ENCODE measurements at regions not wholly inside any gene's neighbourhood (a gene's known extent, or its start where the extent isn't known, plus 50 kb on each side); places are given as distances from the start of the nearest gene placed in this dataset.
"Not testable (repeated sequence)": the region's sequence is repeated elsewhere in the genome, so short reads cannot be mapped to it uniquely, and the experiment has no call there.

DNA sequence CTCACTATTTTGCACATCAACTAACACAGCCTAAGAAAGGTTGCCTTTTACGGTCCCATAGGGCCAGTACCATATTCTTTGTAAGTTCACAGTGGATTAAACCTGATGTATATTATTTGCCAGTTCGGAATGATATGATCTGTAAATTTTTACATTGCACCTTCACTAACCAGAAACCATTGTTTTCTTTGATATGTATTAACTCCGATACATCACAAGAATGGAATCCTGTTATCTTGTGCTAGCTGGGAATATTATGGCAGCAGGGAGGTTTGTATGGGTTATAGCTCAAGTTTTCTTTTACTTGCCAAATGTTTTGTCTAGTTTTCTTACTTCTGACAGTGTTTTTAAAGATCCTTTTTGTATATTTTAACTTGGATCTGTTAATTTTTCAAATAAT lies 51.4 kb upstream of the S1PR1 start:
- DNase-seq (ENCODE audit: low read depth in 2 of 2), result no peak

- no peak for DNase-seq (ENCODE audit: low read depth in 2 of 2)
Measured at GRCh38 chr1:101183388-101183699, 53.5 kb upstream of the S1PR1 start.

GRCh38 chr1:101182627-101183387 lies 54.0 kb upstream of the S1PR1 start:
- no peak for DNase-seq (ENCODE audit: low read depth in 2 of 2)

DNA sequence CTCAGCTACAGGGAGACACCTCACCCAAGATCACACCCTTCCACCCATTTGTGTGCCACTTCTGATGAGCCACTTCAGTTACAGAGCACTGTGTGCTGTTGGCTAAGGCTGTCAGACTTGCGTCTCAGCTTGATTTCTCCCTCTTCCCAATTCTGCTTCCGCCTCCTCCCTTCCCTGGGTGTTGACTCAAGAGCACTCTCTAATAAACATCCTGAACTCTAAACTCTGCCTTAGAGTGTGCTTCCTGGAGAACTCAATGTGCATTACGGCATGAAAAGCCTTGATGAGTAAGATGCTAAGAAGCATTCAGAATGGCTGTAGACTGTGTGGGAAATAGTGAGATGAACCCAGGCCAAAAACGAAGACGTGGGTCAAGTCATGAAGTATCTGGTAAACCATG lies 54.9 kb upstream of the S1PR1 start:
- no peak for DNase-seq (ENCODE audit: low read depth in 2 of 2)

GRCh38 chr1:101178688-101179491 lies 57.9 kb upstream of the S1PR1 start:
- no peak for DNase-seq (ENCODE audit: low read depth in 2 of 2)

DNA sequence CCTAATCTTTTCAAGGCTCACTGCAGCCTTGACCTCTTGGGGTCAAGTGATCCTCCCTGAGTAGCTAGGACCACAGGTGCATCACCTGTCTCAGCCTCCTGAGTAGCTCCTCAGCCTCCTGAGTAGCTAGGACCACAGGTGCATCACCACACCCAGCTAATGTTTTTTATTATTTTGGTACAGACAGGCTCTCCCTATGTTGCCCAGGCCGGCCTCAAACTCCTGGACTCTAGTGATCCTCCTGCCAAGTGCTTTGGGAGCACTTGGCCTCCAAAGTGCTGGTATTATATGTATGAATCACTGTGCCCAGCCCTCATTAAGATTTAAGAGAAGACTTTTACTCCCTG lies 58.5 kb upstream of the S1PR1 start:
- DNase-seq (ENCODE audit: low read depth in 2 of 2), result no peak

DNA sequence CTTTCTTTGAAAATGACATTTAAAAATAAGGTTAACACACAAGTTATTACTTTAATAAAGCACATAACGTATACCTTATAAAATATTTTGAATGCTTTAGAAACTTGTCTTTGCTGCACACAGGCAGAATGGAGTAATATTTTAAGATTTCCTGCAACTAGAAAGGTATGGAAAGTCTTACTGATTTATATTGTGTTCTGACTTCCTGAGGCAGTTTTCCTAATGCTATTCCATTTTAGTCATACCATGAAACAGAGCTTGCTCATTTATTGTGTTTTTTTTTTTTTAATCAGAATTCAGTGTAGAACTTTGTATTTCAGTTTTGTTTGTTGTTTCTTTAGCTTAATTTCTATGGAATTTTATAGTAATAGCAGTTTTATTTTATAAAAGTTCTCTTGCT lies 60.9 kb upstream of the S1PR1 start:
- no peak for DNase-seq (ENCODE audit: low read depth in 2 of 2)

DNA sequence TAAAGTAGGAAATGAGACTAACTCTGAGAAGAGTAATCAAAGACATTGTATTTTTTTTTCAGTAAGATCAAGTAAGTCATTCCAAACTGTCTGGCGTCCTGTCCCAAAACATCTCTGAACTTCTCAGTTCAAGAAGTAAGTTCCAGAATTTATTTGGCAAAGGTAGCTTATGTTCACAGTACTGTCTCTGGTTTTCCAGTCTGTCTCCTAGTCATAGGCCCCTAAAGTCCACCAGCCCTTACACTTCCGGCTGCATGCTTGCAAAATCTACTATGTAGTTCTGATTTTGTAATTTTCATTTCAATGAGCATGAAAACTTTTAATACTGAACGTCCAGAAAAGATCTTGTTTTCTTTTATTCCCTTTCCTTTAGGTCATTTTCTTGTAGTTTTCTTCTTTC lies 61.4 kb upstream of the S1PR1 start:
- DNase-seq (ENCODE audit: low read depth in 2 of 2), result no peak

GRCh38 chr1:101174722-101175121 lies 62.1 kb upstream of the S1PR1 start:
- DNase-seq (ENCODE audit: low read depth in 2 of 2), result no peak

DNA sequence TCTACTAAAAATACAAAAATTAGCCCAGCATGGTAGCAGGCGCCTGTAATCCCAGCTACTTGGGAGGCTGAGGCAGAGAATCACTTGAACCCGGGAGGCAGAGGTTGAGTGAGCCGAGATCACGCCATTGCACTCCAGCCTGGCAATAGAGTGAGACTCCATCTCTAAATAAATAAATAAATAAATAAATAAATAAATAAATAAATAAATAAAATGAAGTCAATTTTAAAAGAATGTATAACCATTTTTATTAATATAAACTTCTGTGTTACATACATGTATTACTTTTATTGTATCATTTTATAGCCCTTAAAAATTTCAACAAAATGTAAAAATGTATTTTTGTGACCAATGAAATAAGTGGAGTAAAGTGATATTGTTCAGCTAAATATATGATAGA lies 62.5 kb upstream of the S1PR1 start:
- DNase-seq (ENCODE audit: low read depth in 2 of 2), result not testable (repeated sequence)

DNA sequence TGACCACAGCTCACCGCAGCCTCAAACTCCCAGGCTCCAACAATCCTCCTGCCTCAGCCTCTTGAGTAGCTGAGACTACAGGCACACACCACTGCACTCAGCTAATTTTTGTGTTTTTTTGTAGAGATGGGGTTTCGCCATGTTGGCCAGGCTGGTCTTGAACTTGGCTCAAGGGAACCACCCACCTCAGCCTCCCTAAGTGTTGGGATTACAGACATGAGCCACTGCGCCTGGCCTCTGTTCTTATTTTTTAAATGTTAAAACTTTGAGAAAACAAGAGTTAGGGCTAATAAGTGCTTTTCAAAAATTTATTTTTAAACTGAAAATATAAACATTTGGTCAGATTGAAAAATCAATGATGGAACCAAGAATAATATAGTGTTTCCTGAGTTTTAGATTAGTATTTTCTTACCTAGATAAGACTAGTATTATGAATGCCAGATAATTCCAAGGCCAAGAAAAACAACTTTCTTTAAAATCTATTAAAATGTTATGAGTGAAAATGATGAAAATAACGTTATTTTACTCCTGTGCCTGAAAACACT lies 66.2 kb upstream of the S1PR1 start:
- no peak for DNase-seq (ENCODE audit: low read depth in 2 of 2)

DNA sequence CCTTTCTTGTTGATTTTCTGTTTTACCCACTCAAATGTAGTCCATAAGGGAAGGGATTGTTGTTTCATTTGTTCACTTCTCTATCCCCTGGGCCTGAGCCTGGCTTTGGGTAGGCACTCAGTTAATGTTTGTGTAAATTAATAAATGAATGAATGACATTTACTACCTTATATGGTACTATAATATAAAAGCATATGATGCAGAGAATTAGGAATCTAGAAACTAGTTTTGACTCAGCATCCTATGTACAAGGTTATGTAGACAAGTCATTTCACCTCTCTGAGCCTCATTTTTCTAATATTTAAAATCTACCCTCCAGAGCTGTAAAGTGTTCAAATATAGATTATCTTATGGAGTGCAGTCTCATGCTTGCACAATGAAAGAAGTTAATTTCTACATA lies 68.9 kb upstream of the S1PR1 start:
- no peak for DNase-seq (ENCODE audit: low read depth in 2 of 2)

DNA sequence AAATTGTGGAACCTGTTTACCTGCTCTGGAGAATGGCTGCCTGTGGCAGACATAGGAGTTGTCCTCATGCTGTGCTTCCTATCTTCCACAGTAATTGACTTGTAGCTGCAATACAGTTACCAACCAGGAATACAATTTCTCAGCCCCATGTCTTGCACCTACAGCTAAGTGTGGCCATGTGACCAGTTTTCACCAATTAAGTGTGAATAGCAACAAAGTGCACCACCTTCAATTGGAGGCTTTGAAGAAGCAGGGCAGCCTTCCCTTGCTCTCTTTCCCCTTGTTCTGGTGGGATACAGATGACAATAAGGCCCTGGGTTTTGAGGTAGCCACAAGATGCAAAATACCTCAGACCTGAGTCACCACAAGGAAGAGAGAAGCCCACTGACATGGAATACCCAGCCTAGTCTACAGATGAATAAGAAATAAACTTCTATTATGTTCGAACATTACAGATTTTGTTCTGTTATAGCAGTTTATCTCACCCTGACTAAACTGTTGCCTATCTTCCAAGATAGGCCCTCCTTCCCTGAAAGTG lies 70.2 kb upstream of the S1PR1 start:
- DNase-seq (ENCODE audit: low read depth in 2 of 2), result no peak

GRCh38 chr1:101165954-101166353 lies 70.9 kb upstream of the S1PR1 start:
- no peak for DNase-seq (ENCODE audit: low read depth in 2 of 2)

DNA sequence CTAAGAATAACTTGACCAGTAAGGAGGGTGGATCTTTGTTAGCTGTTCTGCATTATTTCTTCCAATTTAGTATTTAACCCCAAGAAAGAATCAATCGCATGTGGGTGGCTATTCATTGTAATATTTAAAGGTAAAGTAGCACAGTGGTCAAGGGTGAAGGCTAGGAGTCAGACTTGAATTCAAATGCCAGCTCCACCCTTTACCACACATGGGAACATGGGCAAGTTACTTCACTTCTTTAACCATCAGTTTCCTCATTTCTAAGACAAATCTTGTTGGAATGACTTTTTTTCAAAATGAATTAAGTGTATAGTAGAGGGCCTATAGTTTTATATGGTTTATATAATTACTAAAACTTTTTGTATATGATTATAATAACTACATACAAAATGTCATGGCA lies 71.3 kb upstream of the S1PR1 start:
- no peak for DNase-seq (ENCODE audit: low read depth in 2 of 2)

DNA sequence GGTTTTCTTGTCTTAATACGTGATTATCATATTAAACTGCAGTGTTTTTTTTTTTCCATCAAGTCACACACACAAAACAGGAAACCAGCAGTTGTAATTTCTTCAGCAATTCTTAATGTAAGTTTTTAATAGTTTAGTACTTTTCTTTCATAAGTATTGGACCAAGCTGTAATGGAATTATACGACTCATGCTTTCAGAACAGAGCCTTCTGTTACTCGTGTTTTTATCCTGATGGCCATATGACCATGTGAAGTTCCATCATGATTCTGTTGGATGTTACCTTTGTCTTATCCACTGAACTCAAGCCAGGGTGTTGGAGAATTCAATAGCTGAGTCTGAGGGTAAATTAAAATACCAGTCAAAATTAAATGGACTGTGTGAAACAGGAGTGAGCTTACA lies 72.0 kb upstream of the S1PR1 start:
- DNase-seq (ENCODE audit: low read depth in 2 of 2), result no peak

GRCh38 chr1:101162736-101163735 lies 73.8 kb upstream of the S1PR1 start:
- no peak for DNase-seq (ENCODE audit: low read depth in 2 of 2)

DNA sequence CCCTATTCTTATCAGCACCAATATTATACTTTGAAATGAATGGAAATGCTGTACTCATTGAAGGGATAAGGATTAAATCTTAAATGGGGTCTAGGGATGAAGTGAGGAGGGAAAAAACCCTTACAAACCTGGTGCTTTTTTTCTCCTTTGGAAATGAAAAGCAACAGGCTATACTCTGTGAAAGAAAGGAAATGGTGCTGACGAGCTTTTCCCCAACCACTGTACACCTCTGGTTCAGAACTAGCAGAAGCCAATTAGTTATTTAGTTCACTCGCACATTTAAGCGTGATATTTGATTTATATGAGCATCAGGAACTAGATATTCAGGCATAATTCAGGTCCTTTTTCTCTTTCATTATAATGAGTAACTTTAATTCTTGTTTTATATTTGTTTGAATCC lies 74.5 kb upstream of the S1PR1 start:
- DNase-seq (ENCODE audit: low read depth in 2 of 2), result no peak

- no peak for DNase-seq (ENCODE audit: low read depth in 2 of 2)
Measured at GRCh38 chr1:101161619-101162018, 75.2 kb upstream of the S1PR1 start.

DNA sequence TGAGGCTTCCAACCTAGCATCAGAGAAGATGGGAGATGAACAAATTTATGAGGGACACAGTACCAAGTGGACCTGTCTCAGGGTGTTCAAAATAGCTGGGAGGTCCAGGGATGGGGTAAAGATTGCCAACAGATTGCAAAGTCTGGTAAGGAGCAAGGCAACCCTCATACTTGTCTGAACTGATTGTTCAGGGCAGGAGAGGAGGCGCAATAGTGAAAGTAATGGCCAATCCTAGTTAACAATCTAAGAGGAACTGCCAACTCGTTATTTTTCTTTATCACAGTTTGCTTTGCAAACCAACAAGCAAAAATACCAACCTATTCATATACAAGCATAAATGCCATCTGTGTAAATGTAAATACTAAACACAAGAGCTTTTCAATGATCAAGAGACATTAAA lies 78.4 kb upstream of the S1PR1 start:
- DNase-seq (ENCODE audit: low read depth in 2 of 2), result no peak

GRCh38 chr1:101154547-101154946 lies 82.3 kb upstream of the S1PR1 start:
- no peak for DNase-seq (ENCODE audit: low read depth in 2 of 2)

- DNase-seq (ENCODE audit: low read depth in 2 of 2), result no peak
Measured at GRCh38 chr1:101153692-101154091, 83.1 kb upstream of the S1PR1 start.

Data from stimulated activated CD4-positive, alpha-beta T cell treated with anti-CD3 and anti-CD28 coated beads, Interleukin-1b, Interleukin-23, amount 100 ng/mL, for 1 hour (primary cell).